ENCODE measurements at regions not wholly inside any gene's neighbourhood (a gene's known extent, or its start where the extent isn't known, plus 50 kb on each side); places are given as distances from the start of the nearest gene placed in this dataset.

- TF ChIP-seq, protein P1, sequence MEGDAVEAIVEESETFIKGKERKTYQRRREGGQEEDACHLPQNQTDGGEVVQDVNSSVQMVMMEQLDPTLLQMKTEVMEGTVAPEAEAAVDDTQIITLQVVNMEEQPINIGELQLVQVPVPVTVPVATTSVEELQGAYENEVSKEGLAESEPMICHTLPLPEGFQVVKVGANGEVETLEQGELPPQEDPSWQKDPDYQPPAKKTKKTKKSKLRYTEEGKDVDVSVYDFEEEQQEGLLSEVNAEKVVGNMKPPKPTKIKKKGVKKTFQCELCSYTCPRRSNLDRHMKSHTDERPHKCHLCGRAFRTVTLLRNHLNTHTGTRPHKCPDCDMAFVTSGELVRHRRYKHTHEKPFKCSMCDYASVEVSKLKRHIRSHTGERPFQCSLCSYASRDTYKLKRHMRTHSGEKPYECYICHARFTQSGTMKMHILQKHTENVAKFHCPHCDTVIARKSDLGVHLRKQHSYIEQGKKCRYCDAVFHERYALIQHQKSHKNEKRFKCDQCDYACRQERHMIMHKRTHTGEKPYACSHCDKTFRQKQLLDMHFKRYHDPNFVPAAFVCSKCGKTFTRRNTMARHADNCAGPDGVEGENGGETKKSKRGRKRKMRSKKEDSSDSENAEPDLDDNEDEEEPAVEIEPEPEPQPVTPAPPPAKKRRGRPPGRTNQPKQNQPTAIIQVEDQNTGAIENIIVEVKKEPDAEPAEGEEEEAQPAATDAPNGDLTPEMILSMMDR (IDR thresholded peaks at IDR 0.05): no peak
- TF ChIP-seq POLR2A (IDR thresholded peaks at IDR 0.05): no peak
These were observed 115.0 kb upstream of the MEF2C start for GRCh38 chr5:88997937-88998336.
